ENCODE measurements at regions not wholly inside any gene's neighbourhood (a gene's known extent, or its start where the extent isn't known, plus 50 kb on each side); places are given as distances from the start of the nearest gene placed in this dataset.

DNA sequence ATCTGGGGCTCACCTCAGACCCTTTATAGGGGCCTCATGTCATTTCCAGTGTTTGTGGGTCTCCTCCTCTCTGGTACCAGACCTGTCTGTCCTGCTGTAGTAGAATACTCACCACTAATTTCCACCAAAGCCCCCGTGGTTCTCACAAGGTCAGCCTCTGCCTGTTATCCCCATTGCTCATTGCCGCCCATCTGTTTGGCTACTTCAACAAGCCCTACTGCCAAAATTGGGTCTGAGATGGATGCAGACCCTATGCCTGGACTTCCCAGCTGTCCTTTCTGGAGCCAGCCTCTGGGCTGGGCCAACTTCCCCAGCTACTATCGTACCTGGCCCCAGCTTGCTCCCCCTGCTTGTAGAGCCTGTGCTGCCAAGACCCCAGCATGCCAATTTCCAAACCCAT is 152.1 kb upstream of the ISX start:
- TF ChIP-seq, protein P1, sequence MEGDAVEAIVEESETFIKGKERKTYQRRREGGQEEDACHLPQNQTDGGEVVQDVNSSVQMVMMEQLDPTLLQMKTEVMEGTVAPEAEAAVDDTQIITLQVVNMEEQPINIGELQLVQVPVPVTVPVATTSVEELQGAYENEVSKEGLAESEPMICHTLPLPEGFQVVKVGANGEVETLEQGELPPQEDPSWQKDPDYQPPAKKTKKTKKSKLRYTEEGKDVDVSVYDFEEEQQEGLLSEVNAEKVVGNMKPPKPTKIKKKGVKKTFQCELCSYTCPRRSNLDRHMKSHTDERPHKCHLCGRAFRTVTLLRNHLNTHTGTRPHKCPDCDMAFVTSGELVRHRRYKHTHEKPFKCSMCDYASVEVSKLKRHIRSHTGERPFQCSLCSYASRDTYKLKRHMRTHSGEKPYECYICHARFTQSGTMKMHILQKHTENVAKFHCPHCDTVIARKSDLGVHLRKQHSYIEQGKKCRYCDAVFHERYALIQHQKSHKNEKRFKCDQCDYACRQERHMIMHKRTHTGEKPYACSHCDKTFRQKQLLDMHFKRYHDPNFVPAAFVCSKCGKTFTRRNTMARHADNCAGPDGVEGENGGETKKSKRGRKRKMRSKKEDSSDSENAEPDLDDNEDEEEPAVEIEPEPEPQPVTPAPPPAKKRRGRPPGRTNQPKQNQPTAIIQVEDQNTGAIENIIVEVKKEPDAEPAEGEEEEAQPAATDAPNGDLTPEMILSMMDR (conservative IDR thresholded peaks at IDR 0.05): no peak
- peaks cover 13% of the 10 kb centered on the region for H3K4me1 Mint-ChIP-seq
- Histone ChIP-seq H3K9me3 (ENCODE audit: control insufficient read depth, low read length) (peaks cover 3% of the 10 kb centered on the region), H3K9ac (ENCODE audit: extremely low read depth, low read length, poor library complexity, severe bottlenecking) (no peak overlapping the region), H3K27me3 (ENCODE audit: control insufficient read depth, insufficient read depth, low read length, poor library complexity, severe bottlenecking) (no peaks in the 10 kb centered on the region), H3K4me1 (ENCODE audit: control insufficient read depth, insufficient read depth, low read length) (peaks cover 6% of the 10 kb centered on the region), H3K4me3 (ENCODE audit: low read length) (no peak overlapping the region), H3K36me3 (ENCODE audit: control insufficient read depth, insufficient read depth, low read length) (no peaks in the 10 kb centered on the region), H3K27ac (ENCODE audit: low read depth, low read length) (no peak overlapping the region)
- 91 to 100% methylated on average over 1 to 3 of the region's 3 CpGs for WGBS, 2 experiments (ENCODE audit: insufficient coverage in 1 of 2, insufficient read length in 1 of 2)
- DNase-seq: no peak
- H3K4me3 Mint-ChIP-seq: no peak overlapping the region
- no peaks in the 10 kb centered on the region for H3K36me3 Mint-ChIP-seq (ENCODE audit: low read depth)
- no peak overlapping the region for H3K27ac Mint-ChIP-seq
- peaks cover 2% of the 10 kb centered on the region for H3K9me3 Mint-ChIP-seq
- peaks cover 7% of the 10 kb centered on the region for H3K27me3 Mint-ChIP-seq (ENCODE audit: insufficient read depth)

DNA sequence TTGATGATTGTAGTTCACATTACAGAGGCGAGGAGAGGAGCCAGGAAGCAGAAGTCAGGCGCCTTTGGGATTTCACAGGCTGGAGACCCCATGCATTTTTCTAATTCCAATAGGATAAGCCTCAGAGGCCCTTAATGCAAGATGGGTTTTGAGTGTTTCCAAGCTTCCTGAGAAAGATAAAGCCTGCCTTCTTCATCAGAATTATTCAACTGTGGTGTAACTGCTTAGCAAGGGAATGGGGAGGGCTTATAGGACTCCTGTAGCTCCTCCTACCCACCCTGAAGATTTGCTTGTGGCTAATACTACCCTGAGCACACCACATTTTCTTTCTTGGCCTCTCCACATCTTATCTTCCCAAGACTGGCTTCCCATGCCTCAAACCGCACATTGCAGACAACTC is 151.1 kb upstream of the ISX start:
- 75 to 93% methylated on average over 3 of the region's 3 CpGs for WGBS, 2 experiments (ENCODE audit: insufficient coverage in 1 of 2, insufficient read length in 1 of 2)
- no peaks in the 10 kb centered on the region for H3K36me3 ChIP-seq (ENCODE audit: control insufficient read depth, insufficient read depth, low read length)
- H3K9me3 ChIP-seq (ENCODE audit: control insufficient read depth, low read length): no peaks in the 10 kb centered on the region
- no peak for DNase-seq
- TF ChIP-seq, protein P1 (conservative IDR thresholded peaks at IDR 0.05): no peak
- Mint-ChIP-seq H3K4me1 (peaks cover 18% of the 10 kb centered on the region), H3K27ac (no peak overlapping the region), H3K27me3 (ENCODE audit: insufficient read depth) (peaks cover 5% of the 10 kb centered on the region), H3K4me3 (no peak overlapping the region), H3K36me3 (ENCODE audit: low read depth) (no peaks in the 10 kb centered on the region), H3K9me3 (peaks cover 2% of the 10 kb centered on the region)
- no peak overlapping the region for H3K27ac ChIP-seq (ENCODE audit: low read depth, low read length)
- H3K4me3 ChIP-seq (ENCODE audit: low read length): no peak overlapping the region
- no peak overlapping the region for H3K9ac ChIP-seq (ENCODE audit: extremely low read depth, low read length, poor library complexity, severe bottlenecking)
- H3K4me1 ChIP-seq (ENCODE audit: control insufficient read depth, insufficient read depth, low read length): peaks cover 6% of the 10 kb centered on the region
- H3K27me3 ChIP-seq (ENCODE audit: control insufficient read depth, insufficient read depth, low read length, poor library complexity, severe bottlenecking): no peaks in the 10 kb centered on the region

DNA sequence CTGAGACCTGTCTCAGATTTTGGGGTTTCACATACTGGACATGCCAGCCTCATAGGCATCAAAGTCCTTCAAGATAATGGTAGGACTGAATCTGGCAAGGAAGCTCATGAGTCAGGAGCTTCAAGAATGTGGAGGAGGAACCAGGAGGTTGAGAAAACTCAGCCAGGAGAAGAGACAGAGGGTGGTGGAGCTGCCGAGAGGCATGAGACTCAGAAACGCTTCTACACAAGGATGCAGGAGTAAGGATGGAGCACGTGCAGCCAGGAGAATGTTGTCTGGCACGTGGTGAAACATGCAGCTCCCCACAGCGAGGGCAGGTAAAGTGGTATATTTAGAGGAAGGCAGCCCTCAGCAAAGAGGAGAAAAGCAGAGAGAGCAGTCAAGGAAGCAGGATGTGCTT is 148.7 kb upstream of the ISX start:
- Mint-ChIP-seq H3K27me3 (ENCODE audit: insufficient read depth) (peaks cover 2% of the 10 kb centered on the region), H3K36me3 (ENCODE audit: low read depth) (no peaks in the 10 kb centered on the region), H3K4me3 (no peak overlapping the region), H3K9me3 (peaks cover 2% of the 10 kb centered on the region), H3K4me1 (peaks cover 18% of the 10 kb centered on the region), H3K27ac (no peak overlapping the region)
- DNase-seq: no peak
- WGBS, 2 experiments (ENCODE audit: insufficient coverage in 1 of 2, insufficient read length in 1 of 2): 88 to 95% methylated on average over 5 of the region's 5 CpGs
- no peak overlapping the region for H3K27ac ChIP-seq (ENCODE audit: low read depth, low read length)
- TF ChIP-seq, protein P1 (conservative IDR thresholded peaks at IDR 0.05): no peak
- peaks cover 6% of the 10 kb centered on the region for H3K4me1 ChIP-seq (ENCODE audit: control insufficient read depth, insufficient read depth, low read length)
- H3K9ac ChIP-seq (ENCODE audit: extremely low read depth, low read length, poor library complexity, severe bottlenecking): no peak overlapping the region
- no peaks in the 10 kb centered on the region for H3K27me3 ChIP-seq (ENCODE audit: control insufficient read depth, insufficient read depth, low read length, poor library complexity, severe bottlenecking)
- no peaks in the 10 kb centered on the region for H3K9me3 ChIP-seq (ENCODE audit: control insufficient read depth, low read length)
- H3K36me3 ChIP-seq (ENCODE audit: control insufficient read depth, insufficient read depth, low read length): no peaks in the 10 kb centered on the region
- H3K4me3 ChIP-seq (ENCODE audit: low read length): no peak overlapping the region
